ENCODE measurements at regions not wholly inside any gene's neighbourhood (a gene's known extent, or its start where the extent isn't known, plus 50 kb on each side); places are given as distances from the start of the nearest gene placed in this dataset.
"Not testable (repeated sequence)": the region's sequence is repeated elsewhere in the genome, so short reads cannot be mapped to it uniquely, and the experiment has no call there.

DNA sequence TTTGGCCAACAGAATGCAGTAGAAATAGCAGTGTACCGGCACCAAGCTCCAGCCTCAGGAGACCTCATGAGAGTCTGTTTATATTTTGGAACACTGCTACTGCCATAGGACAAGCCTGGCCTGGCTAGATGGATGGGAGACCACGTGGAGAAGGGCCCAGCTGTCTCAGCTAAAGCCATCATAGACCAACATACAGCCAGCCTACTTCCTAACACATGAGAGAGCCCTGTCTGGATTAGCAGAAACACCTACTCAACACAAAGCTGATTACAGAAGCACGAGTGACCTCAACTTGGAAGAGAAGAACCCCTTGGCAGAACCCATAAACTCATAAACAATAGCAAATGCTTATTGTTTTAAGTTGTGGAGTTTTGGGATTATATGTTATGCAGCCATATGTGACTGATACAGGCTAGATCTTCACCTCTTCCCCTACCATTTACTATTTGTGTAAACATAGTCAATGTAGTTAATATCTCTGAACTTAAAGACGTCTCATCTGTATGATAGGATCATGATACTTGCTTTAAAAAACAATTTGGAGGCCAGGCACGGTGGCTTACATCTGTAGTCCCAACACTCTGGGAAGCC, 199.4 kb upstream of the ZNF217 start:
- Histone ChIP-seq H3K4me3 (no peak overlapping the region), H3K4me1 (peaks cover 0 to 7% of the 10 kb centered on the region in 2 donors), H3K27me3 (no peaks in the 10 kb centered on the region), H3K36me3 (no peaks in the 10 kb centered on the region), H3K9me3 (no peaks in the 10 kb centered on the region), H3K27ac (peak overlapping the region; percentile 20 to 55)
- TF ChIP-seq CTCF (IDR thresholded peaks at IDR 0.05) (no peak), POLR2AphosphoS5 (IDR thresholded peaks at IDR 0.05) (no peak), POLR2A (IDR thresholded peaks at IDR 0.05) (no peak)
- DNase-seq (ENCODE audit: low spot score in 2 of 2), result no peak
- intact Hi-C loops (cut with DNase I; ENCODE audit: low total_unique reads), result no loop called here

DNA sequence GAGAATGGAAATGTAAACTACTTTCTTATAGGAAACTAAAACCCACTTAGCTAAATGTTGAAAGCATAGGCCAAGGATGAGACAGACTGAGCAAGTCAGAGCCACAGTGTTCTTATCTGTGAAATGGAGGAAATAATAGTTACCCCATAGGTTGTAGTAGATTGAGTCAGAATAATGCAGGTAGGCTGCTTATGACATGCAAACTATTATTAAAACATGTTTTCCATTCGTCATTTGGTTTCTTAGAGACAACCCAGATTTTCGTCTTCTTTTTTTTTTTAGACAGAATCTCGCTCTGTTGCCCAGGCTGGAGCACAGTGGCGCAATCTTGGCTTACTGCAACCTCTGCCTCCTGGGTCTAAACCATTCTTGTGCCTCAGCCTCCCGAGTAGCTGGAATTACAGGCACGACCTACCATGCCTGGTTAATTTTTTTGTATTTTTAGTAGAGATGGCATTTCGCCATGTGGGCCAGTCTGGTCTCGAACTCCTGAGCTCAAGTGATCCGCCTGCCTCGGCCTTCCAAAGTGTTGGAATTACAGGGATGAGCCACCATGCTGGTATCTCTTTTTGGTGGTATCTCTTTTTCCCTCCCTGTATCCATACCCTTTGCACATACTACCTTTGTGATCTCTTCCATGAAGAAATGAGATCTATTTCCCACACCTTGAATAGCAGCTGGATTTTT, 196.5 kb upstream of the ZNF217 start:
- intact Hi-C loops (cut with DNase I; ENCODE audit: low total_unique reads), result no loop called here
- peaks cover 0 to 7% of the 10 kb centered on the region in 2 donors for H3K4me1 ChIP-seq
- DNase-seq (ENCODE audit: low spot score in 2 of 2), result no peak
- TF ChIP-seq CTCF (IDR thresholded peaks at IDR 0.05) (no peak), POLR2A (IDR thresholded peaks at IDR 0.05) (no peak), POLR2AphosphoS5 (IDR thresholded peaks at IDR 0.05) (no peak)
- H3K27me3 ChIP-seq, result no peaks in the 10 kb centered on the region
- no peaks in the 10 kb centered on the region for H3K36me3 ChIP-seq
- peak overlapping the region; percentile 75 to 79 for H3K27ac ChIP-seq
- no peaks in the 10 kb centered on the region for H3K9me3 ChIP-seq
- no peak overlapping the region for H3K4me3 ChIP-seq

GRCh38 chr20:53788253-53789022, 194.8 kb upstream of the ZNF217 start:
- no peak overlapping the region for H3K27ac ChIP-seq
- no peaks in the 10 kb centered on the region for H3K36me3 ChIP-seq
- TF ChIP-seq CTCF (IDR thresholded peaks at IDR 0.05) (no peak), POLR2A (IDR thresholded peaks at IDR 0.05) (no peak), POLR2AphosphoS5 (IDR thresholded peaks at IDR 0.05) (no peak)
- no peak for DNase-seq (ENCODE audit: low spot score in 2 of 2)
- no peaks in the 10 kb centered on the region for H3K9me3 ChIP-seq
- intact Hi-C loops (cut with DNase I; ENCODE audit: low total_unique reads), result no loop called here
- H3K27me3 ChIP-seq, result no peaks in the 10 kb centered on the region
- no peak overlapping the region for H3K4me3 ChIP-seq
- peaks cover 0 to 7% of the 10 kb centered on the region in 2 donors for H3K4me1 ChIP-seq

GRCh38 chr20:53787491-53787931, 193.9 kb upstream of the ZNF217 start:
- intact Hi-C loops (cut with DNase I; ENCODE audit: low total_unique reads); H3K4me1 ChIP-seq; H3K36me3 ChIP-seq; H3K27me3 ChIP-seq; H3K4me3 ChIP-seq; H3K9me3 ChIP-seq; DNase-seq (ENCODE audit: low spot score in 2 of 2): not testable (repeated sequence)
- H3K27ac ChIP-seq, result peak overlapping the region; percentile 75 to 81

GRCh38 chr20:53786445-53787267, 193.0 kb upstream of the ZNF217 start:
- H3K27ac ChIP-seq, result peak overlapping the region; percentile 75 to 81
- peaks cover 0 to 7% of the 10 kb centered on the region in 2 donors for H3K4me1 ChIP-seq
- no peak for TF ChIP-seq POLR2A (IDR thresholded peaks at IDR 0.05)
- no peak for TF ChIP-seq POLR2AphosphoS5 (IDR thresholded peaks at IDR 0.05)
- TF ChIP-seq CTCF (IDR thresholded peaks at IDR 0.05), result peak in 1 of 3 donors; percentile 16
- no peaks in the 10 kb centered on the region for H3K9me3 ChIP-seq
- no peaks in the 10 kb centered on the region for H3K27me3 ChIP-seq
- H3K4me3 ChIP-seq, result peak overlapping the region in 1 of 3 donors; percentile 12
- no peak for DNase-seq (ENCODE audit: low spot score in 2 of 2)
- intact Hi-C loops (cut with DNase I; ENCODE audit: low total_unique reads), result no loop called here
- H3K36me3 ChIP-seq, result no peaks in the 10 kb centered on the region

Data from breast epithelium (tissue), 4 donors.